ENCODE measurements at regions not wholly inside any gene's neighbourhood (a gene's known extent, or its start where the extent isn't known, plus 50 kb on each side); places are given as distances from the start of the nearest gene placed in this dataset.
A peak's percentile ranks its signal among the peaks of the same experiment; 100 is the strongest.

GRCh38 chr3:193808317-193808716 is 215.3 kb downstream of the OPA1 start (continued):
- TF ChIP-seq CTCF (conservative IDR thresholded peaks at IDR 0.05; ENCODE audit: low read depth in 2 of 2) (no peak), STAT1 (IDR thresholded peaks at IDR 0.05; ENCODE audit: unreplicated experiment) (no peak), NANOG (IDR thresholded peaks at IDR 0.05; ENCODE audit: borderline replicate concordance) (no peak), ZNF331 (CRISPR knock-in tag; IDR thresholded peaks at IDR 0.05; ENCODE audit: low read depth) (no peak), REST (IDR thresholded peaks at IDR 0.05; ENCODE audit: unreplicated experiment) (no peak)

GRCh38 chr3:193809106-193809505 is 216.1 kb downstream of the OPA1 start:
- H3K4me3 Mint-ChIP-seq, result no peak overlapping the region
- no peak for DNase-seq (ENCODE audit: low spot score)
- H3K36me3 Mint-ChIP-seq (ENCODE audit: low read depth), result no peaks in the 10 kb centered on the region
- no peak overlapping the region for H3K4me3 ChIP-seq
- peaks cover 10% of the 10 kb centered on the region for H3K9me2 ChIP-seq (ENCODE audit: insufficient read depth)
- ATAC-seq, result no peak
- peaks cover 11% of the 10 kb centered on the region for H3K27me3 Mint-ChIP-seq (ENCODE audit: insufficient read depth, low read depth, poor library complexity)
- no peaks in the 10 kb centered on the region for H3K36me3 ChIP-seq (ENCODE audit: insufficient read depth)
- no peak overlapping the region for H3K27ac Mint-ChIP-seq
- H3K4me2 ChIP-seq, result peak overlapping the region; percentile 54; the same call in 1 of the 2 replicates
- 0 out of 2 replicates have a peak overlapping the region, but pooled peaks have one; percentile 6 for H2AFZ ChIP-seq
- H3K4me1 Mint-ChIP-seq, result peaks cover 55% of the 10 kb centered on the region
- H3K9me3 Mint-ChIP-seq, result no peaks in the 10 kb centered on the region
- no peaks in the 10 kb centered on the region for H4K20me1 ChIP-seq (replicated peaks; ENCODE audit: insufficient read depth)
- H3K27me3 ChIP-seq (ENCODE audit: insufficient read depth), result no peaks in the 10 kb centered on the region
- peaks cover 18% of the 10 kb centered on the region for H3F3A ChIP-seq (replicated peaks; ENCODE audit: low read depth)
- no peaks in the 10 kb centered on the region for H3K79me2 ChIP-seq (replicated peaks; ENCODE audit: insufficient read depth)
- H3K27ac ChIP-seq (ENCODE audit: low read depth), result no peak overlapping the region
- peaks cover 53% of the 10 kb centered on the region for H3K4me1 ChIP-seq (ENCODE audit: insufficient read depth)
- TF ChIP-seq ZNF462 (CRISPR knock-in tag; IDR thresholded peaks at IDR 0.05), result no peak
- TF ChIP-seq EZH2 (IDR thresholded peaks at IDR 0.05; ENCODE audit: low read depth, unreplicated experiment), result no peak
- TF ChIP-seq NANOG (IDR thresholded peaks at IDR 0.05; ENCODE audit: borderline replicate concordance), result no peak
- TF ChIP-seq STAT1 (IDR thresholded peaks at IDR 0.05; ENCODE audit: unreplicated experiment), result no peak
- no peak for TF ChIP-seq ZNF114 (CRISPR knock-in tag; IDR thresholded peaks at IDR 0.05)
- TF ChIP-seq JUNB (IDR thresholded peaks at IDR 0.05; ENCODE audit: unreplicated experiment), result no peak
- TF ChIP-seq POLR2AphosphoS5 (IDR thresholded peaks at IDR 0.05; ENCODE audit: low read depth), result no peak
- TF ChIP-seq EZH2phosphoT487 (IDR thresholded peaks at IDR 0.05; ENCODE audit: unreplicated experiment), result no peak
